ENCODE measurements at regions not wholly inside any gene's neighbourhood (a gene's known extent, or its start where the extent isn't known, plus 50 kb on each side); places are given as distances from the start of the nearest gene placed in this dataset.

GRCh38 chr17:77315551-77316190 is 174.9 kb downstream of the SEC14L1 start (continued):
- TF ChIP-seq SRF (IDR thresholded peaks at IDR 0.05; ENCODE audit: low read depth, low read length) (no peak), CEBPB (IDR thresholded peaks at IDR 0.05; ENCODE audit: borderline replicate concordance, low read depth, low read length) (no peak)
- TF ChIP-seq, protein P1, sequence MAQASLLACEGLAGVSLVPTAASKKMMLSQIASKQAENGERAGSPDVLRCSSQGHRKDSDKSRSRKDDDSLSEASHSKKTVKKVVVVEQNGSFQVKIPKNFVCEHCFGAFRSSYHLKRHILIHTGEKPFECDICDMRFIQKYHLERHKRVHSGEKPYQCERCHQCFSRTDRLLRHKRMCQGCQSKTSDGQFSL (CRISPR knock-in tag; IDR thresholded peaks at IDR 0.05) = no peak

GRCh38 chr17:77316191-77316641 is 175.4 kb downstream of the SEC14L1 start:
- ATAC-seq (peak; percentile 67), DNase-seq (ENCODE audit: low spot score) (no peak), FAIRE-seq (no peak)
- peaks cover 30 to 71% of the 10 kb centered on the region in 2 experiments for H3K36me3 ChIP-seq (replicated peaks in 1 of 2; ENCODE audit: control insufficient read depth in 1 of 2, insufficient read depth in 2 of 2, low read length in 2 of 2)
- ChIA-PET POLR2A (no interaction called here), CTCF (ENCODE audit: low intra/inter-chr PET ratio, low total read pairs) (no interaction called here)
- peaks cover 55% of the 10 kb centered on the region for H3K4me1 ChIP-seq (ENCODE audit: insufficient read depth, low read length)
- peaks cover 57% of the 10 kb centered on the region; the same call in 1 of the 2 replicates for H4K20me1 ChIP-seq (ENCODE audit: insufficient read depth, low read length)
- H3K4me3 ChIP-seq (replicated peaks in 1 of 3; ENCODE audit: insufficient read depth in 1 of 3, low read depth in 2 of 3, low read length in 3 of 3) = peak overlapping the region in 1 of 3 experiments; percentile 3; a peak in 1 of 6 replicates
- intact Hi-C loops (cut with micrococcal nuclease; ENCODE audit: unreplicated experiment) (no loop called here), in situ Hi-C loops (cut with HindIII; ENCODE audit: extremely low pct_ligation_motif_present, low pct_unique_long_range_greater_than_20kb) (no loop called here)
- no peaks in the 10 kb centered on the region for H3K9me3 ChIP-seq (ENCODE audit: low read length)
- no peak overlapping the region for H2AFZ ChIP-seq (ENCODE audit: low read length)
- no peak overlapping the region for H3K9ac ChIP-seq (ENCODE audit: insufficient read depth, low read depth, low read length)
- 78% methylated on average over 14 of the region's 14 CpGs for WGBS (ENCODE audit: low lambda C conversion rate)
- no peaks in the 10 kb centered on the region for H3K27me3 ChIP-seq (ENCODE audit: control insufficient read depth in 1 of 2, insufficient read depth in 2 of 2, low read length in 2 of 2)
- H3K4me2 ChIP-seq (ENCODE audit: low read depth, low read length) = 0 out of 2 replicates have a peak overlapping the region, but pooled peaks have one; percentile 16
- BruUV-seq (replicated peaks) = no TSS peak
- H3K27ac ChIP-seq (ENCODE audit: extremely low read length, insufficient read depth, low read length) = peak overlapping the region; percentile 52
- peaks cover 80% of the 10 kb centered on the region for H3K79me2 ChIP-seq (ENCODE audit: insufficient read depth, low read length)
- TF ChIP-seq MYC (CRISPR knock-in tag; IDR thresholded peaks at IDR 0.05; ENCODE audit: borderline replicate concordance) = 0 out of 2 replicates have a peak, but pooled peaks have one; percentile 8
- TF ChIP-seq POLR2A (IDR thresholded peaks at IDR 0.05; ENCODE audit: insufficient read depth in 1 of 2, low read depth in 2 of 2, low read length in 2 of 2) = no peak
- TF ChIP-seq KLF11 (CRISPR knock-in tag; IDR thresholded peaks at IDR 0.05) = 0 out of 2 replicates have a peak, but pooled peaks have one; percentile 28
- peak; percentile 43; the same call in 1 of the 2 replicates for TF ChIP-seq CCDC6 (CRISPR knock-in tag; IDR thresholded peaks at IDR 0.05)
- TF ChIP-seq TERF1 (CRISPR knock-in tag; IDR thresholded peaks at IDR 0.05) = no peak
- TF ChIP-seq ZNF768 (CRISPR knock-in tag; IDR thresholded peaks at IDR 0.05) = peak; percentile 74
- no peak for TF ChIP-seq ZNF552 (CRISPR knock-in tag; IDR thresholded peaks at IDR 0.05; ENCODE audit: borderline replicate concordance)
- no peak for TF ChIP-seq MIER2 (CRISPR knock-in tag; IDR thresholded peaks at IDR 0.05)
- TF ChIP-seq PHF21A (CRISPR knock-in tag; IDR thresholded peaks at IDR 0.05) = peak; percentile 32; the same call in 1 of the 2 replicates
- TF ChIP-seq ZNF547 (CRISPR knock-in tag; IDR thresholded peaks at IDR 0.05) = no peak
- TF ChIP-seq GTF2F1 (IDR thresholded peaks at IDR 0.05; ENCODE audit: low read length) = no peak
- TF ChIP-seq SIX4 (CRISPR knock-in tag; IDR thresholded peaks at IDR 0.05) = no peak
- no peak for TF ChIP-seq ZNF414 (CRISPR knock-in tag; IDR thresholded peaks at IDR 0.05)
- TF ChIP-seq, protein P2, sequence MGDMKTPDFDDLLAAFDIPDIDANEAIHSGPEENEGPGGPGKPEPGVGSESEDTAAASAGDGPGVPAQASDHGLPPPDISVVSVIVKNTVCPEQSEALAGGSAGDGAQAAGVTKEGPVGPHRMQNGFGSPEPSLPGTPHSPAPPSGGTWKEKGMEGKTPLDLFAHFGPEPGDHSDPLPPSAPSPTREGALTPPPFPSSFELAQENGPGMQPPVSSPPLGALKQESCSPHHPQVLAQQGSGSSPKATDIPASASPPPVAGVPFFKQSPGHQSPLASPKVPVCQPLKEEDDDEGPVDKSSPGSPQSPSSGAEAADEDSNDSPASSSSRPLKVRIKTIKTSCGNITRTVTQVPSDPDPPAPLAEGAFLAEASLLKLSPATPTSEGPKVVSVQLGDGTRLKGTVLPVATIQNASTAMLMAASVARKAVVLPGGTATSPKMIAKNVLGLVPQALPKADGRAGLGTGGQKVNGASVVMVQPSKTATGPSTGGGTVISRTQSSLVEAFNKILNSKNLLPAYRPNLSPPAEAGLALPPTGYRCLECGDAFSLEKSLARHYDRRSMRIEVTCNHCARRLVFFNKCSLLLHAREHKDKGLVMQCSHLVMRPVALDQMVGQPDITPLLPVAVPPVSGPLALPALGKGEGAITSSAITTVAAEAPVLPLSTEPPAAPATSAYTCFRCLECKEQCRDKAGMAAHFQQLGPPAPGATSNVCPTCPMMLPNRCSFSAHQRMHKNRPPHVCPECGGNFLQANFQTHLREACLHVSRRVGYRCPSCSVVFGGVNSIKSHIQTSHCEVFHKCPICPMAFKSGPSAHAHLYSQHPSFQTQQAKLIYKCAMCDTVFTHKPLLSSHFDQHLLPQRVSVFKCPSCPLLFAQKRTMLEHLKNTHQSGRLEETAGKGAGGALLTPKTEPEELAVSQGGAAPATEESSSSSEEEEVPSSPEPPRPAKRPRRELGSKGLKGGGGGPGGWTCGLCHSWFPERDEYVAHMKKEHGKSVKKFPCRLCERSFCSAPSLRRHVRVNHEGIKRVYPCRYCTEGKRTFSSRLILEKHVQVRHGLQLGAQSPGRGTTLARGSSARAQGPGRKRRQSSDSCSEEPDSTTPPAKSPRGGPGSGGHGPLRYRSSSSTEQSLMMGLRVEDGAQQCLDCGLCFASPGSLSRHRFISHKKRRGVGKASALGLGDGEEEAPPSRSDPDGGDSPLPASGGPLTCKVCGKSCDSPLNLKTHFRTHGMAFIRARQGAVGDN (CRISPR knock-in tag; IDR thresholded peaks at IDR 0.05) = peak; percentile 70
- TF ChIP-seq ZNF44 (CRISPR knock-in tag; IDR thresholded peaks at IDR 0.05) = no peak

Data from HepG2 (cell line).